ENCODE measurements at regions not wholly inside any gene's neighbourhood (a gene's known extent, or its start where the extent isn't known, plus 50 kb on each side); places are given as distances from the start of the nearest gene placed in this dataset.

GRCh38 chr4:158033416-158034120, 139.3 kb downstream of the GASK1B start:
- TF ChIP-seq CTCF (IDR thresholded peaks at IDR 0.05) (no peak), POLR2A (IDR thresholded peaks at IDR 0.05) (no peak)

Measured in testis (tissue), 2 donors.